ENCODE measurements at regions not wholly inside any gene's neighbourhood (a gene's known extent, or its start where the extent isn't known, plus 50 kb on each side); places are given as distances from the start of the nearest gene placed in this dataset.

GRCh38 chr2:150767991-150768746 lies 280.7 kb upstream of the RND3 start:
- DNase-seq (ENCODE audit: extremely low spot score): no peak
- H3K4me1 ChIP-seq: no peaks in the 10 kb centered on the region
- intact Hi-C loops (cut with DNase I): no loop called here
- 83% methylated on average over 5 of the region's 5 CpGs for WGBS
- TF ChIP-seq, protein P1, sequence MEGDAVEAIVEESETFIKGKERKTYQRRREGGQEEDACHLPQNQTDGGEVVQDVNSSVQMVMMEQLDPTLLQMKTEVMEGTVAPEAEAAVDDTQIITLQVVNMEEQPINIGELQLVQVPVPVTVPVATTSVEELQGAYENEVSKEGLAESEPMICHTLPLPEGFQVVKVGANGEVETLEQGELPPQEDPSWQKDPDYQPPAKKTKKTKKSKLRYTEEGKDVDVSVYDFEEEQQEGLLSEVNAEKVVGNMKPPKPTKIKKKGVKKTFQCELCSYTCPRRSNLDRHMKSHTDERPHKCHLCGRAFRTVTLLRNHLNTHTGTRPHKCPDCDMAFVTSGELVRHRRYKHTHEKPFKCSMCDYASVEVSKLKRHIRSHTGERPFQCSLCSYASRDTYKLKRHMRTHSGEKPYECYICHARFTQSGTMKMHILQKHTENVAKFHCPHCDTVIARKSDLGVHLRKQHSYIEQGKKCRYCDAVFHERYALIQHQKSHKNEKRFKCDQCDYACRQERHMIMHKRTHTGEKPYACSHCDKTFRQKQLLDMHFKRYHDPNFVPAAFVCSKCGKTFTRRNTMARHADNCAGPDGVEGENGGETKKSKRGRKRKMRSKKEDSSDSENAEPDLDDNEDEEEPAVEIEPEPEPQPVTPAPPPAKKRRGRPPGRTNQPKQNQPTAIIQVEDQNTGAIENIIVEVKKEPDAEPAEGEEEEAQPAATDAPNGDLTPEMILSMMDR (IDR thresholded peaks at IDR 0.05): no peak
- TF ChIP-seq POLR2AphosphoS5 (IDR thresholded peaks at IDR 0.05) (no peak), POLR2A (IDR thresholded peaks at IDR 0.05; ENCODE audit: low read depth) (no peak), EP300 (IDR thresholded peaks at IDR 0.05) (no peak)
- H3K36me3 ChIP-seq: no peaks in the 10 kb centered on the region
- H3K27ac ChIP-seq (replicated peaks in 1 of 4): no peak overlapping the region
- no peaks in the 10 kb centered on the region for H3K9me3 ChIP-seq
- H3K27me3 ChIP-seq: no peaks in the 10 kb centered on the region
- H3K4me3 ChIP-seq: no peak overlapping the region

DNA sequence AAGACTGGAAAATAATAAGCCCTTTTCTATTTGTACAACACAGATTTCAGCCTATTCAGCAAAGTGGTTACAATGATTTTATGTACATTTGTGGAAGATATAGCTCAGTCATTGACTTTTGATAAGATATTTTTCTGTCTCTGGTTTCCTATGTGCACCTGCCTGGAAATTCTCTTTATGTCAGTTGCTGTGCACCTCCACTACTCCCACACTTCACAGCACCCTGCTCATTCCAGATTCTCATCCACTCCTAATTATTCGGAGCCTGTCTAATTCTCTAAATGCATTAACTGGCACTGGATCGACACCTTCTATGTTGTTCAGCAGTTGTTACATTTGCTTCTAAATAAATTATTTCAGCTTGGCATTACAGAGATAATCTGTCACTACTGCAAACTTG lies 275.1 kb upstream of the RND3 start:
- H3K27me3 ChIP-seq: no peaks in the 10 kb centered on the region
- no peaks in the 10 kb centered on the region for H3K4me1 ChIP-seq
- no peaks in the 10 kb centered on the region for H3K36me3 ChIP-seq
- no peak for DNase-seq (ENCODE audit: extremely low spot score)
- H3K9me3 ChIP-seq: no peaks in the 10 kb centered on the region
- TF ChIP-seq EP300 (IDR thresholded peaks at IDR 0.05) (no peak), POLR2A (IDR thresholded peaks at IDR 0.05; ENCODE audit: low read depth) (no peak), POLR2AphosphoS5 (IDR thresholded peaks at IDR 0.05) (no peak)
- TF ChIP-seq, protein P1 (IDR thresholded peaks at IDR 0.05): no peak
- 33% methylated on average over 2 of the region's 2 CpGs for WGBS
- intact Hi-C loops (cut with DNase I): no loop called here
- no peak overlapping the region for H3K4me3 ChIP-seq
- H3K27ac ChIP-seq (replicated peaks in 1 of 4): no peak overlapping the region

DNA sequence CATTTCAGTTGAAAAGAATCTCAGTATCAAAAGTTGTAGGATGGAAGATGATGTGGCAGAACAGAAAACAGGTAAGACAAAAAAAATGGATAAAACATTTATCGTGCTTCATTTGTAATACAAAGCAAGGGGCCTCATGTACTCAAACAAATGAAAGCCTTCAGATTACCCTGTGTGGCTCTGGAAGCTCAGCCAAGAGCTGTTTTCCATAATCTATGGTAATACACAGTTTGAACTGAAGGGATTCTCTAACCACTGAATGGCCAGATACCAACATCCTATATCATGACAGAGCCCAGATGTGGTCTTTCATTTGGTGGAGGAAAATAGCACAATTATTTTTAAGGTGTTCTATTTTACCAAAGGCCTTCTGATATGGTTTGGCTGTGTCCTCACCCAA lies 272.1 kb upstream of the RND3 start:
- intact Hi-C loops (cut with DNase I): no loop called here
- WGBS: 0% methylated on average over 1 of the region's 1 CpG
- no peaks in the 10 kb centered on the region for H3K36me3 ChIP-seq
- no peaks in the 10 kb centered on the region for H3K9me3 ChIP-seq
- no peak overlapping the region for H3K27ac ChIP-seq (replicated peaks in 1 of 4)
- TF ChIP-seq, protein P1 (IDR thresholded peaks at IDR 0.05): no peak
- TF ChIP-seq POLR2A (IDR thresholded peaks at IDR 0.05; ENCODE audit: low read depth) (no peak), POLR2AphosphoS5 (IDR thresholded peaks at IDR 0.05) (no peak), EP300 (IDR thresholded peaks at IDR 0.05) (no peak)
- no peaks in the 10 kb centered on the region for H3K27me3 ChIP-seq
- DNase-seq (ENCODE audit: extremely low spot score): no peak
- no peak overlapping the region for H3K4me3 ChIP-seq
- H3K4me1 ChIP-seq: no peaks in the 10 kb centered on the region

DNA sequence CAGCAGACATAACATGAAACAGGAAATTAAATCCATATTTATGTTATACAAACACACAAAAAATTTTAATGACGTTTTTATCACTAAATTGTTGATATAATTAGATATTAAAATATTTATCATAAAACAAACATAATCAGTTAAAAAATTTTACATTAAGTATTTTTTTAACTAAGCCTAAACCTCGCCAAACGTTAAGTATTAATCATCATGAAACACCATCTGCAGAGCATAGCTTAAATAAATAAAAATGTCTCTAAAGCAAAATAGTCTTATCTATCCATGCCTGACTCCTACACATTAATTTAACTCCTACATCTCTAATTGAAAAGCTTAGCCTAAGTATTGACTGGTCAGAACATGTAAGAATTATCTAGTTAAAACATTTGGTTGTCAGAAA lies 271.6 kb upstream of the RND3 start:
- intact Hi-C loops (cut with DNase I): no loop called here
- DNase-seq (ENCODE audit: extremely low spot score): no peak
- no peaks in the 10 kb centered on the region for H3K4me1 ChIP-seq
- TF ChIP-seq EP300 (IDR thresholded peaks at IDR 0.05): no peak
- TF ChIP-seq, protein P1 (IDR thresholded peaks at IDR 0.05): no peak
- no peak for TF ChIP-seq POLR2A (IDR thresholded peaks at IDR 0.05; ENCODE audit: low read depth)
- no peak for TF ChIP-seq POLR2AphosphoS5 (IDR thresholded peaks at IDR 0.05)
- H3K36me3 ChIP-seq: no peaks in the 10 kb centered on the region
- no peak overlapping the region for H3K27ac ChIP-seq (replicated peaks in 1 of 4)
- 65% methylated on average over 3 of the region's 3 CpGs for WGBS
- no peaks in the 10 kb centered on the region for H3K27me3 ChIP-seq
- H3K4me3 ChIP-seq: no peak overlapping the region
- no peaks in the 10 kb centered on the region for H3K9me3 ChIP-seq

GRCh38 chr2:150752229-150752628 lies 264.8 kb upstream of the RND3 start:
- intact Hi-C loops (cut with DNase I): no loop called here
- H3K4me1 ChIP-seq: no peaks in the 10 kb centered on the region
- no peaks in the 10 kb centered on the region for H3K36me3 ChIP-seq
- no peaks in the 10 kb centered on the region for H3K9me3 ChIP-seq
- no peak overlapping the region for H3K4me3 ChIP-seq
- TF ChIP-seq, protein P1 (IDR thresholded peaks at IDR 0.05): no peak
- no peak for TF ChIP-seq POLR2A (IDR thresholded peaks at IDR 0.05; ENCODE audit: low read depth)
- TF ChIP-seq EP300 (IDR thresholded peaks at IDR 0.05): no peak
- no peak for TF ChIP-seq POLR2AphosphoS5 (IDR thresholded peaks at IDR 0.05)
- DNase-seq (ENCODE audit: extremely low spot score): no peak
- H3K27ac ChIP-seq (replicated peaks in 1 of 4): no peak overlapping the region
- H3K27me3 ChIP-seq: no peaks in the 10 kb centered on the region

All from esophagus muscularis mucosa (tissue), 4 donors.